HEK293 (cell line): ENCODE measurements at regions not wholly inside any gene's neighbourhood (a gene's known extent, or its start where the extent isn't known, plus 50 kb on each side); places are given as distances from the start of the nearest gene placed in this dataset.
A peak's percentile ranks its signal among the peaks of the same experiment; 100 is the strongest.

ENCODE experiments used
- CTCF ChIA-PET: fragments of 350-600 bp; formaldehyde crosslinking; extraction: SDS; loops from one replicate; lab custom pipeline; 2021; ENCODE audit warnings: antibody characterized with exemption; lab: Yijun Ruan, JAX
- POLR2A ChIA-PET: fragments of 300-600 bp; formaldehyde crosslinking; extraction: SDS; loops from one replicate; lab custom pipeline; 2020; ENCODE audit warnings: antibody characterized with exemption, inconsistent platforms; lab: Yijun Ruan, JAX
- H3K27ac ChIP-seq: fragments of 200-500 bp; sonication (Bioruptor generic); 2 replicates; pipeline ENCODE4 v1.5.1; 2014; ENCODE audit warnings: low read depth, low read length, control low read depth, inconsistent platforms; ENCODE audit errors: extremely low read depth
- H3K36me3 ChIP-seq, 2 experiments: fragments of 200-500 bp in 1 of 2; sonication (Bioruptor generic) in 1 of 2; 1 replicate in 1 of 2; 2 replicates in 1 of 2; pipeline ENCODE4 v1.5.1; 2014 to 2017; ENCODE audit warnings: inconsistent platforms in 2 of 2, low read length in 2 of 2; ENCODE audit not compliant: control insufficient read depth in 2 of 2, insufficient read depth in 1 of 2
- H3K4me1 ChIP-seq: fragments of 200-500 bp; sonication (Bioruptor generic); 2 replicates; pipeline ENCODE4 v1.5.1; 2014; ENCODE audit warnings: mild to moderate bottlenecking, low read length, inconsistent platforms; ENCODE audit not compliant: control insufficient read depth, insufficient read depth
- H3K4me3 ChIP-seq: 2 replicates; pipeline ENCODE4 v1.5.1; 2011; ENCODE audit warnings: low read depth, mild to moderate bottlenecking, control low read depth, low read length, moderate library complexity
- H3K9me3 ChIP-seq: fragments of 200-500 bp; sonication (Bioruptor generic); 2 replicates; pipeline ENCODE4 v1.5.1; 2014; ENCODE audit warnings: low read depth, low read length, inconsistent platforms; ENCODE audit not compliant: control insufficient read depth, insufficient read depth
- GLI4 ChIP-seq: fragments of 450-650 bp; formaldehyde crosslinking; IDR thresholded peaks from 2 replicates; pipeline ENCODE4 v1.5.1; 2016; ENCODE audit warnings: missing biosample characterization, missing genetic modification characterization
- GLIS2 ChIP-seq: fragments of 450-650 bp; formaldehyde crosslinking; IDR thresholded peaks from 2 replicates; pipeline ENCODE4 v1.5.1; 2016; ENCODE audit warnings: missing biosample characterization, missing genetic modification characterization
- SP2 ChIP-seq: fragments of 450-650 bp; formaldehyde crosslinking; IDR thresholded peaks from 2 replicates; pipeline ENCODE4 v1.5.1; 2016; ENCODE audit warnings: missing biosample characterization, missing genetic modification characterization
- TRIM28 ChIP-seq: IDR thresholded peaks from 2 replicates; pipeline ENCODE4 v1.6.1; 2011; ENCODE audit warnings: low read length, control low read depth, borderline replicate concordance
- WT1 ChIP-seq: fragments of 450-650 bp; formaldehyde crosslinking; IDR thresholded peaks from 2 replicates; pipeline ENCODE4 v1.5.1; 2016; ENCODE audit warnings: missing biosample characterization, missing genetic modification characterization
- YY2 ChIP-seq: fragments of 450-650 bp; formaldehyde crosslinking; IDR thresholded peaks from 2 replicates; pipeline ENCODE4 v1.5.1; 2016; ENCODE audit warnings: missing biosample characterization, missing genetic modification characterization
- ZNF10 ChIP-seq: fragments of 450-650 bp; formaldehyde crosslinking; IDR thresholded peaks from 2 replicates; pipeline ENCODE4 v1.5.1; 2017; ENCODE audit warnings: missing biosample characterization, missing genetic modification characterization
- ZNF175 ChIP-seq: fragments of 450-650 bp; formaldehyde crosslinking; IDR thresholded peaks from 2 replicates; pipeline ENCODE4 v1.5.1; 2016; ENCODE audit warnings: missing biosample characterization, missing genetic modification characterization
- ZNF202 ChIP-seq: fragments of 450-650 bp; formaldehyde crosslinking; IDR thresholded peaks from 2 replicates; pipeline ENCODE4 v1.5.1; 2016; ENCODE audit warnings: missing biosample characterization, missing genetic modification characterization, borderline replicate concordance
- ZNF266 ChIP-seq: fragments of 450-650 bp; formaldehyde crosslinking; IDR thresholded peaks from 2 replicates; pipeline ENCODE4 v1.5.1; 2016; ENCODE audit warnings: missing biosample characterization, missing genetic modification characterization, low read depth
- ZNF311 ChIP-seq: fragments of 450-650 bp; formaldehyde crosslinking; IDR thresholded peaks from 2 replicates; pipeline ENCODE4 v1.5.1; 2017; ENCODE audit warnings: missing biosample characterization, missing genetic modification characterization, borderline replicate concordance
- ZNF416 ChIP-seq: fragments of 450-650 bp; formaldehyde crosslinking; IDR thresholded peaks from 2 replicates; pipeline ENCODE4 v1.5.1; 2016; ENCODE audit warnings: missing biosample characterization, missing genetic modification characterization
- ZNF530 ChIP-seq: fragments of 450-650 bp; formaldehyde crosslinking; IDR thresholded peaks from 2 replicates; pipeline ENCODE4 v1.5.1; 2016; ENCODE audit warnings: low read depth, missing biosample characterization, missing genetic modification characterization
- TF ChIP-seq, protein P1 (sequence below): IDR thresholded peaks from 2 replicates; pipeline ENCODE4 v1.6.1; 2011; ENCODE audit warnings: mild to moderate bottlenecking, low read depth, low read length, borderline replicate concordance
- TF ChIP-seq, protein P2 (sequence below): fragments of 450-650 bp; formaldehyde crosslinking; IDR thresholded peaks from 2 replicates; pipeline ENCODE4 v1.5.1; 2016; ENCODE audit warnings: missing biosample characterization, missing genetic modification characterization
- TF ChIP-seq, protein P3 (sequence below): fragments of 450-650 bp; formaldehyde crosslinking; IDR thresholded peaks from 2 replicates; pipeline ENCODE4 v1.5.1; 2016; ENCODE audit warnings: missing biosample characterization, missing genetic modification characterization
- TF ChIP-seq, protein P4 (sequence below): fragments of 450-650 bp; formaldehyde crosslinking; IDR thresholded peaks from 2 replicates; pipeline ENCODE4 v1.5.1; 2017; ENCODE audit warnings: missing biosample characterization, mild to moderate bottlenecking, missing genetic modification characterization, moderate library complexity
- TF ChIP-seq, protein P5 (sequence below): fragments of 450-650 bp; formaldehyde crosslinking; IDR thresholded peaks from 2 replicates; pipeline ENCODE4 v1.5.1; 2016; ENCODE audit warnings: missing biosample characterization, missing genetic modification characterization, borderline replicate concordance
- TF ChIP-seq, protein P6 (sequence below): fragments of 450-650 bp; formaldehyde crosslinking; IDR thresholded peaks from 2 replicates; pipeline ENCODE4 v1.5.1; 2016; ENCODE audit warnings: missing biosample characterization, missing genetic modification characterization

DNA sequence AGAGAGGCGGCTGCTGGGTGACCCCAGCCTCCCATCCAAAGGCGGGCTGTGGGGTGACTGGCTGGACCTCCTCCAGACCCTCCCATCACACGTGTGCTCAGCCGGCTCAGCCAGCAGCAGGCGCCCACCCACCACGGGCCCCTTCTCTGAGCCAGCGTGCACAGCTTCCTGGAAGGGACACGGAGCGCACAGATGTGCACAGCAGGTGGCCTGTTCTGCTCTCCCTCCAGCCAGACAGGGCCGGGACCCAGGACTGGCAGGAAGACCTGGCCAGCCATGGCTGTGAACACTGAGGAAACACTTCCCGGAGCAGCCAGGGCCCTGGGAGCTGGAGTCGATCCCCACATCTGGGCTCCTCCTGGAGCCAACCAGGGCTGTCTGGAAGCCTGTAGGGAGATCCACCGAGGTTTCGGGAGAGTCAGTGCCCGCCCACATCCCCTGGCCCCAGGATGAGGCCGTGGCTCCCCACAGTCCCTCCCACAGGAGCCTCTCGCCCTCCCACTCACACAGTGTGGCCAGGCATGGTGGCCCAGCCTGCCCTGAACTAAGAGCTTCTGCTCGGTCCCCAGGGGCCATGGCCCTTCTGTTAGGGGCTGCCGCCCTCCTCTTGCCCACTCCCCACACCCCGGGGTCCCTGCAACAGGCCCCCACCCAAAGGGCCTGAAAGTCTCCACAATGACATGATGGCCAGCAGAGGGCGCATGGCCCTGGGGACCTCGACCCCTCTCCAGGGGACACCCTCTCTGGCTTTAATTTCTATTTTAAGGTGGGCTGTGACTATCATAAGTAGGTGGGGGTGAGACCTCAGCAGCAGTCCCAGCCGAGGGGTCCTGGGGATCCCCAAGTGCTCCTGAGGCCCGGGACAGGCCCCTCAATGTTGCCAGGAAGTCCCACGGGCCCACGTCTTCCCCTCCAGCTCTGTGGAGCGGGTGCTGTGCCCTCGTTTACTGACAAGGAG is 90.6 kb upstream of the FGF3 start (continued):
- TF ChIP-seq ZNF416 (tag by site-specific recombination) (no peak), TRIM28 (no peak), ZNF311 (tag by site-specific recombination) (no peak), WT1 (no peak), SP2 (no peak), YY2 (tag by site-specific recombination) (no peak), GLI4 (no peak), ZNF10 (tag by site-specific recombination) (no peak), GLIS2 (tag by site-specific recombination) (peak; percentile 41; the same call in 1 of the 2 replicates)
- TF ChIP-seq, protein P1, sequence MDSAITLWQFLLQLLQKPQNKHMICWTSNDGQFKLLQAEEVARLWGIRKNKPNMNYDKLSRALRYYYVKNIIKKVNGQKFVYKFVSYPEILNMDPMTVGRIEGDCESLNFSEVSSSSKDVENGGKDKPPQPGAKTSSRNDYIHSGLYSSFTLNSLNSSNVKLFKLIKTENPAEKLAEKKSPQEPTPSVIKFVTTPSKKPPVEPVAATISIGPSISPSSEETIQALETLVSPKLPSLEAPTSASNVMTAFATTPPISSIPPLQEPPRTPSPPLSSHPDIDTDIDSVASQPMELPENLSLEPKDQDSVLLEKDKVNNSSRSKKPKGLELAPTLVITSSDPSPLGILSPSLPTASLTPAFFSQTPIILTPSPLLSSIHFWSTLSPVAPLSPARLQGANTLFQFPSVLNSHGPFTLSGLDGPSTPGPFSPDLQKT: no peak
- TF ChIP-seq, protein P2, sequence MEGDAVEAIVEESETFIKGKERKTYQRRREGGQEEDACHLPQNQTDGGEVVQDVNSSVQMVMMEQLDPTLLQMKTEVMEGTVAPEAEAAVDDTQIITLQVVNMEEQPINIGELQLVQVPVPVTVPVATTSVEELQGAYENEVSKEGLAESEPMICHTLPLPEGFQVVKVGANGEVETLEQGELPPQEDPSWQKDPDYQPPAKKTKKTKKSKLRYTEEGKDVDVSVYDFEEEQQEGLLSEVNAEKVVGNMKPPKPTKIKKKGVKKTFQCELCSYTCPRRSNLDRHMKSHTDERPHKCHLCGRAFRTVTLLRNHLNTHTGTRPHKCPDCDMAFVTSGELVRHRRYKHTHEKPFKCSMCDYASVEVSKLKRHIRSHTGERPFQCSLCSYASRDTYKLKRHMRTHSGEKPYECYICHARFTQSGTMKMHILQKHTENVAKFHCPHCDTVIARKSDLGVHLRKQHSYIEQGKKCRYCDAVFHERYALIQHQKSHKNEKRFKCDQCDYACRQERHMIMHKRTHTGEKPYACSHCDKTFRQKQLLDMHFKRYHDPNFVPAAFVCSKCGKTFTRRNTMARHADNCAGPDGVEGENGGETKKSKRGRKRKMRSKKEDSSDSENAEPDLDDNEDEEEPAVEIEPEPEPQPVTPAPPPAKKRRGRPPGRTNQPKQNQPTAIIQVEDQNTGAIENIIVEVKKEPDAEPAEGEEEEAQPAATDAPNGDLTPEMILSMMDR (tag by site-specific recombination): 0 out of 2 replicates have a peak, but pooled peaks have one; percentile 14
- TF ChIP-seq, protein P3, sequence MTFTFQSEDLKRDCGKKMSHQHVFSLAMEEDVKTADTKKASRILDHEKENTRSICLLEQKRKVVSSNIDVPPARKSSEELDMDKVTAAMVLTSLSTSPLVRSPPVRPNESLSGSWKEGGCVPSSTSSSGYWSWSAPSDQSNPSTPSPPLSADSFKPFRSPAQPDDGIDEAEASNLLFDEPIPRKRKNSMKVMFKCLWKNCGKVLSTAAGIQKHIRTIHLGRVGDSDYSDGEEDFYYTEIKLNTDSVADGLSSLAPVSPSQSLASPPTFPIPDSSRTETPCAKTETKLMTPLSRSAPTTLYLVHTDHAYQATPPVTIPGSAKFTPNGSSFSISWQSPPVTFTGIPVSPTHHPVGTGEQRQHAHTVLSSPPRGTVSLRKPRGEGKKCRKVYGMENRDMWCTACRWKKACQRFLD (tag by site-specific recombination): no peak
- TF ChIP-seq, protein P4, sequence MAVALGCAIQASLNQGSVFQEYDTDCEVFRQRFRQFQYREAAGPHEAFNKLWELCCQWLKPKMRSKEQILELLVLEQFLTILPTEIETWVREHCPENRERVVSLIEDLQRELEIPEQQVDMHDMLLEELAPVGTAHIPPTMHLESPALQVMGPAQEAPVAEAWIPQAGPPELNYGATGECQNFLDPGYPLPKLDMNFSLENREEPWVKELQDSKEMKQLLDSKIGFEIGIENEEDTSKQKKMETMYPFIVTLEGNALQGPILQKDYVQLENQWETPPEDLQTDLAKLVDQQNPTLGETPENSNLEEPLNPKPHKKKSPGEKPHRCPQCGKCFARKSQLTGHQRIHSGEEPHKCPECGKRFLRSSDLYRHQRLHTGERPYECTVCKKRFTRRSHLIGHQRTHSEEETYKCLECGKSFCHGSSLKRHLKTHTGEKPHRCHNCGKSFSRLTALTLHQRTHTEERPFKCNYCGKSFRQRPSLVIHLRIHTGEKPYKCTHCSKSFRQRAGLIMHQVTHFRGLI (tag by site-specific recombination): no peak

DNA sequence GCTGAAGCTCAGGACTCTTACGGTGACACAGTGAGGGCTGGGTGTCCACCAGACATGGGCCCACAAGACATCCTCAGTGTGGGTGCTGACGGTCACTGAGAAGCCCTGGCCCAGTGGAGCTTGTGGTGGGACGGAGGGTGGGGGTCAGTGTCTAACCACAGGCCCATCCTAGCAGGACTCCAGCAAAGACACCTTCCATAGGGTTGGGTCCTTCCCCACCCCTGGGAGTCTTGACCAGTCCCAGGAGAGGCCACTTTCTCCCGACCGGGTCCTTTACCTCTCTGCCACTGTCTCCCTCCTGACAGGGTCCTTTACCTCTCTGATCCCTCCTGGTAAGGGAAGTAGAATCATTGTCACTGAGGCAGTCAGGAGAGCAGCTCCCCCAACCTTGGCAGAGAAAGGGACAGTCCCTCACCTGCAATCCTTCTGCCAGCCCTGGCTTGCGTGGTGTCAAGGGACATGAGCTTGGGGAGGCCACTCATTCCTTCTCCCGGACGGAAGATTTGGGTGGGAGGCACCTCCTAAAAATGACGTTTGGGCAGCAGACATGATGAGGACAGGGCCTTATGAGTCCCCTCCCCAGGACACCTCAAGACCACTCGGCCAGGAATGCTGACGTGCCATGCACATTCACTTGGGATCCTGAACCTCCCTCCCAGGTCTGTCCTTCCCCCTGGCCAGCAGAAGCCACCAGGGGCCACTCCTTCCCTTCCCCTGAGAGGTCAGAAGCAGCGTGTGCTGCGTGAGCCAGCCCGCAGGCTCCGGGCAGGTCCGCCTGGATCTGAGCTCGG is 91.5 kb upstream of the FGF3 start:
- ChIA-PET POLR2A (no interaction called here), CTCF (interaction anchor here (0.7 to 3.0 kb wide), 24 partner anchors 8 to 294 kb away, joined by 3 to 19 read pairs (median 4); no protein-coding TSS in a partner anchor)
- no peaks in the 10 kb centered on the region for H3K36me3 ChIP-seq
- no peak overlapping the region for H3K27ac ChIP-seq
- no peaks in the 10 kb centered on the region for H3K9me3 ChIP-seq
- no peak overlapping the region for H3K4me3 ChIP-seq
- TF ChIP-seq ZNF530 (tag by site-specific recombination): no peak
- TF ChIP-seq ZNF266 (tag by site-specific recombination): no peak
- no peak for TF ChIP-seq ZNF202
- TF ChIP-seq, protein P5, sequence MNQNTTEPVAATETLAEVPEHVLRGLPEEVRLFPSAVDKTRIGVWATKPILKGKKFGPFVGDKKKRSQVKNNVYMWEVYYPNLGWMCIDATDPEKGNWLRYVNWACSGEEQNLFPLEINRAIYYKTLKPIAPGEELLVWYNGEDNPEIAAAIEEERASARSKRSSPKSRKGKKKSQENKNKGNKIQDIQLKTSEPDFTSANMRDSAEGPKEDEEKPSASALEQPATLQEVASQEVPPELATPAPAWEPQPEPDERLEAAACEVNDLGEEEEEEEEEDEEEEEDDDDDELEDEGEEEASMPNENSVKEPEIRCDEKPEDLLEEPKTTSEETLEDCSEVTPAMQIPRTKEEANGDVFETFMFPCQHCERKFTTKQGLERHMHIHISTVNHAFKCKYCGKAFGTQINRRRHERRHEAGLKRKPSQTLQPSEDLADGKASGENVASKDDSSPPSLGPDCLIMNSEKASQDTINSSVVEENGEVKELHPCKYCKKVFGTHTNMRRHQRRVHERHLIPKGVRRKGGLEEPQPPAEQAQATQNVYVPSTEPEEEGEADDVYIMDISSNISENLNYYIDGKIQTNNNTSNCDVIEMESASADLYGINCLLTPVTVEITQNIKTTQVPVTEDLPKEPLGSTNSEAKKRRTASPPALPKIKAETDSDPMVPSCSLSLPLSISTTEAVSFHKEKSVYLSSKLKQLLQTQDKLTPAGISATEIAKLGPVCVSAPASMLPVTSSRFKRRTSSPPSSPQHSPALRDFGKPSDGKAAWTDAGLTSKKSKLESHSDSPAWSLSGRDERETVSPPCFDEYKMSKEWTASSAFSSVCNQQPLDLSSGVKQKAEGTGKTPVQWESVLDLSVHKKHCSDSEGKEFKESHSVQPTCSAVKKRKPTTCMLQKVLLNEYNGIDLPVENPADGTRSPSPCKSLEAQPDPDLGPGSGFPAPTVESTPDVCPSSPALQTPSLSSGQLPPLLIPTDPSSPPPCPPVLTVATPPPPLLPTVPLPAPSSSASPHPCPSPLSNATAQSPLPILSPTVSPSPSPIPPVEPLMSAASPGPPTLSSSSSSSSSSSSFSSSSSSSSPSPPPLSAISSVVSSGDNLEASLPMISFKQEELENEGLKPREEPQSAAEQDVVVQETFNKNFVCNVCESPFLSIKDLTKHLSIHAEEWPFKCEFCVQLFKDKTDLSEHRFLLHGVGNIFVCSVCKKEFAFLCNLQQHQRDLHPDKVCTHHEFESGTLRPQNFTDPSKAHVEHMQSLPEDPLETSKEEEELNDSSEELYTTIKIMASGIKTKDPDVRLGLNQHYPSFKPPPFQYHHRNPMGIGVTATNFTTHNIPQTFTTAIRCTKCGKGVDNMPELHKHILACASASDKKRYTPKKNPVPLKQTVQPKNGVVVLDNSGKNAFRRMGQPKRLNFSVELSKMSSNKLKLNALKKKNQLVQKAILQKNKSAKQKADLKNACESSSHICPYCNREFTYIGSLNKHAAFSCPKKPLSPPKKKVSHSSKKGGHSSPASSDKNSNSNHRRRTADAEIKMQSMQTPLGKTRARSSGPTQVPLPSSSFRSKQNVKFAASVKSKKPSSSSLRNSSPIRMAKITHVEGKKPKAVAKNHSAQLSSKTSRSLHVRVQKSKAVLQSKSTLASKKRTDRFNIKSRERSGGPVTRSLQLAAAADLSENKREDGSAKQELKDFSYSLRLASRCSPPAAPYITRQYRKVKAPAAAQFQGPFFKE (tag by site-specific recombination): no peak
- TF ChIP-seq, protein P6, sequence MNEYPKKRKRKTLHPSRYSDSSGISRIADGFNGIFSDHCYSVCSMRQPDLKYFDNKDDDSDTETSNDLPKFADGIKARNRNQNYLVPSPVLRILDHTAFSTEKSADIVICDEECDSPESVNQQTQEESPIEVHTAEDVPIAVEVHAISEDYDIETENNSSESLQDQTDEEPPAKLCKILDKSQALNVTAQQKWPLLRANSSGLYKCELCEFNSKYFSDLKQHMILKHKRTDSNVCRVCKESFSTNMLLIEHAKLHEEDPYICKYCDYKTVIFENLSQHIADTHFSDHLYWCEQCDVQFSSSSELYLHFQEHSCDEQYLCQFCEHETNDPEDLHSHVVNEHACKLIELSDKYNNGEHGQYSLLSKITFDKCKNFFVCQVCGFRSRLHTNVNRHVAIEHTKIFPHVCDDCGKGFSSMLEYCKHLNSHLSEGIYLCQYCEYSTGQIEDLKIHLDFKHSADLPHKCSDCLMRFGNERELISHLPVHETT (tag by site-specific recombination): no peak
- TF ChIP-seq ZNF175 (tag by site-specific recombination): no peak
- no peaks in the 10 kb centered on the region for H3K4me1 ChIP-seq
